IPS DF 19.7 (cell line): ENCODE measurements at regions not wholly inside any gene's neighbourhood (a gene's known extent, or its start where the extent isn't known, plus 50 kb on each side); places are given as distances from the start of the nearest gene placed in this dataset.

Source experiments
- DNase-seq: peaks from one replicate; pipeline ENCODE4 v3.0.0-alpha.2; 2013; ENCODE audit warnings: low read depth, low spot score

DNA sequence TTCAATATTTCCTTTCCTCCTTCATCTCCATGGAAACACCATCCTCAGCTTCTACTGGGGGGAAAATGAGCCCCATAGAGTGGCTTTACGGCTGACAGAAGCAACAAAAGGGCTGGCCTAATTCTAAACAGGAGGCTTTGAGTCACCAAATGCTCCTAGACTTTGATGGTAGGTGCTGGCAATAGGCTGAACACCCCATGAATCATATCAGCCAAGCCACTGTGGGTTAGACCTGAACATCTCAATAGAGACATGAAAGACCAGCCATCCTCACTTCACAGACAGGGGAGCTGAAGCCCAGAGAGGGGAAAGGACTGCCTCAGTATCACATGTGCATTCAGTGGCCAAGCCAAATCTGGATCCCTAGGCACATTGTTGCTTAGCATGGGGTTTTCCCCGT lies 107.6 kb downstream of the AMER1 start:
- no peak for DNase-seq

DNA sequence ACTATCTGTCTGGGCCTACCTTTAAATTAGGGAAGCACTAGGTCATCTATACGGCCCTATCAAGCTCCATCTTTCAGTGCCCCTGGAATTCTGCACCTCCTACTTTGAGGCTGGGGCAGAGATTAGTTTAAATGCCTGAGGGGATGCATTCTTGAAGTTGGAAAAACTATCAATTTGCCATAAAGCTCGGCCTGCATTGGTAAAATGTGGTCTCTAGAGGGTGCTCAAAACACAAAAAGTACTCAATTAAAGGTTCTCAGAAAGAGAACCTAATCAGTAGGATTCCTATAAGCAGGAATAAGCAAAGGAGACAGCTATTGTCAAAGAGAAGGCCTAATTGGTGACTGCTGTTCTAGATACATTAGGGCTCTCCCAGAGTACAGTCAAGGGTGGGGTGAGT lies 111.7 kb downstream of the AMER1 start:
- DNase-seq, result peak; percentile 3
